HL-60 (cell line): ENCODE measurements at regions not wholly inside any gene's neighbourhood (a gene's known extent, or its start where the extent isn't known, plus 50 kb on each side); places are given as distances from the start of the nearest gene placed in this dataset.

Source experiments
- DNase-seq, 2 experiments: peaks; one replicate each; pipeline ENCODE4 v3.0.0-alpha.2; 2010 to 2020; ENCODE audit warnings: low read depth in 1 of 2, low spot score in 1 of 2
- H3K27ac ChIP-seq: fragments of 250-450 bp; sonication (Bioruptor Pico); replicated peaks from 2 replicates; pipeline ENCODE4 v1.5.1; 2020; ENCODE audit warnings: mild to moderate bottlenecking, moderate library complexity
- H3K27me3 ChIP-seq: fragments of 250-450 bp; sonication (Bioruptor Pico); 2 replicates; pipeline ENCODE4 v1.5.1; 2021; ENCODE audit warnings: mild to moderate bottlenecking, moderate library complexity; ENCODE audit not compliant: insufficient read depth, poor library complexity, severe bottlenecking
- H3K4me3 ChIP-seq: replicated peaks from 2 replicates; pipeline ENCODE4 v1.5.1; 2011; ENCODE audit warnings: mild to moderate bottlenecking, control low read depth, low read length; ENCODE audit not compliant: insufficient read depth
- GABPA ChIP-seq: IDR thresholded peaks from 2 replicates; pipeline ENCODE4 v1.6.1; 2012; ENCODE audit warnings: low read depth
- POLR2AphosphoS5 ChIP-seq: IDR thresholded peaks from 2 replicates; pipeline ENCODE4 v1.6.1; 2012; ENCODE audit warnings: low read depth
- SPI1 ChIP-seq: IDR thresholded peaks from 2 replicates; pipeline ENCODE4 v1.6.1; 2012; ENCODE audit warnings: low read depth, mild to moderate bottlenecking, borderline replicate concordance
- TF ChIP-seq, protein P1 (sequence below): IDR thresholded peaks from one replicate; pipeline ENCODE4 v1.5.1; 2011; ENCODE audit warnings: low read length, control low read depth, inconsistent platforms; ENCODE audit not compliant: insufficient read depth
- TF ChIP-seq, protein P2 (sequence below): IDR thresholded peaks from 2 replicates; pipeline ENCODE4 v1.6.1; 2012; ENCODE audit warnings: low read depth; ENCODE audit not compliant: insufficient replicate concordance

DNA sequence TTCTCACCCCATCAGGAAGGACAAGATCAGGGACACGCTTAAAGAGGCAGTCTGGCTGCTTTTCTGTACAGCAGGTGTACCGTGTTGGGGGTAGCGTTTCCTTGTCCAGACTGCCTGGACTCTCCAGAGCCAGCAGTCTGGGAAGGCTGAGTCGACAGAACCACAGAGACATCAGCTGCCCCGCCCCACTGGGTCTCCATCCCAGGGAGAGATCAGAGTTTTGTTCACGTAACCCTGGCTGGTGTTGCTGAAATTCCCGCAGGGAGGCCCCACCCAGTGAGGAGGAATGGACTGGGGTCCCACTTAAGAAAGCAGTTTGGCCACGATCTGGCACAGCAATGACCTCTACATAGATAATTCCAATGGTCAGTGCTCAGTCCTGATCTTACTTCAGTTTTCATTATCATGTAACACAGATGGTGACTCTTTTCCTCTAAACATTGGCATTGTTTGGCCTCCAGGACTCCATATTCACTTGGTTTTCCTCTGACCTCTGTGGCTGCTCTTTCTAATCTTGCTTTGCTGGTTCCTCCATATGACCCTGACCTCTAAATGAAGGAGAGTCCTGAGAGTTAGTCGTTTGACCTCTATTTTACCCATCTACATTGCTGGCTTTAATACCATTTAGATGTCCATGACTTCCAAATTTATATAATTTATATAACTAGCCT is 89.6 kb upstream of the LRRC55 start:
- TF ChIP-seq, protein P1, sequence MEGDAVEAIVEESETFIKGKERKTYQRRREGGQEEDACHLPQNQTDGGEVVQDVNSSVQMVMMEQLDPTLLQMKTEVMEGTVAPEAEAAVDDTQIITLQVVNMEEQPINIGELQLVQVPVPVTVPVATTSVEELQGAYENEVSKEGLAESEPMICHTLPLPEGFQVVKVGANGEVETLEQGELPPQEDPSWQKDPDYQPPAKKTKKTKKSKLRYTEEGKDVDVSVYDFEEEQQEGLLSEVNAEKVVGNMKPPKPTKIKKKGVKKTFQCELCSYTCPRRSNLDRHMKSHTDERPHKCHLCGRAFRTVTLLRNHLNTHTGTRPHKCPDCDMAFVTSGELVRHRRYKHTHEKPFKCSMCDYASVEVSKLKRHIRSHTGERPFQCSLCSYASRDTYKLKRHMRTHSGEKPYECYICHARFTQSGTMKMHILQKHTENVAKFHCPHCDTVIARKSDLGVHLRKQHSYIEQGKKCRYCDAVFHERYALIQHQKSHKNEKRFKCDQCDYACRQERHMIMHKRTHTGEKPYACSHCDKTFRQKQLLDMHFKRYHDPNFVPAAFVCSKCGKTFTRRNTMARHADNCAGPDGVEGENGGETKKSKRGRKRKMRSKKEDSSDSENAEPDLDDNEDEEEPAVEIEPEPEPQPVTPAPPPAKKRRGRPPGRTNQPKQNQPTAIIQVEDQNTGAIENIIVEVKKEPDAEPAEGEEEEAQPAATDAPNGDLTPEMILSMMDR, result no peak
- TF ChIP-seq, protein P2, sequence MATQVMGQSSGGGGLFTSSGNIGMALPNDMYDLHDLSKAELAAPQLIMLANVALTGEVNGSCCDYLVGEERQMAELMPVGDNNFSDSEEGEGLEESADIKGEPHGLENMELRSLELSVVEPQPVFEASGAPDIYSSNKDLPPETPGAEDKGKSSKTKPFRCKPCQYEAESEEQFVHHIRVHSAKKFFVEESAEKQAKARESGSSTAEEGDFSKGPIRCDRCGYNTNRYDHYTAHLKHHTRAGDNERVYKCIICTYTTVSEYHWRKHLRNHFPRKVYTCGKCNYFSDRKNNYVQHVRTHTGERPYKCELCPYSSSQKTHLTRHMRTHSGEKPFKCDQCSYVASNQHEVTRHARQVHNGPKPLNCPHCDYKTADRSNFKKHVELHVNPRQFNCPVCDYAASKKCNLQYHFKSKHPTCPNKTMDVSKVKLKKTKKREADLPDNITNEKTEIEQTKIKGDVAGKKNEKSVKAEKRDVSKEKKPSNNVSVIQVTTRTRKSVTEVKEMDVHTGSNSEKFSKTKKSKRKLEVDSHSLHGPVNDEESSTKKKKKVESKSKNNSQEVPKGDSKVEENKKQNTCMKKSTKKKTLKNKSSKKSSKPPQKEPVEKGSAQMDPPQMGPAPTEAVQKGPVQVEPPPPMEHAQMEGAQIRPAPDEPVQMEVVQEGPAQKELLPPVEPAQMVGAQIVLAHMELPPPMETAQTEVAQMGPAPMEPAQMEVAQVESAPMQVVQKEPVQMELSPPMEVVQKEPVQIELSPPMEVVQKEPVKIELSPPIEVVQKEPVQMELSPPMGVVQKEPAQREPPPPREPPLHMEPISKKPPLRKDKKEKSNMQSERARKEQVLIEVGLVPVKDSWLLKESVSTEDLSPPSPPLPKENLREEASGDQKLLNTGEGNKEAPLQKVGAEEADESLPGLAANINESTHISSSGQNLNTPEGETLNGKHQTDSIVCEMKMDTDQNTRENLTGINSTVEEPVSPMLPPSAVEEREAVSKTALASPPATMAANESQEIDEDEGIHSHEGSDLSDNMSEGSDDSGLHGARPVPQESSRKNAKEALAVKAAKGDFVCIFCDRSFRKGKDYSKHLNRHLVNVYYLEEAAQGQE, result no peak
- TF ChIP-seq GABPA (no peak), POLR2AphosphoS5 (no peak), SPI1 (no peak)
- H3K27ac ChIP-seq, result no peak overlapping the region
- H3K4me3 ChIP-seq, result no peak overlapping the region
- DNase-seq, result no peak
- peaks cover 8% of the 10 kb centered on the region for H3K27me3 ChIP-seq

DNA sequence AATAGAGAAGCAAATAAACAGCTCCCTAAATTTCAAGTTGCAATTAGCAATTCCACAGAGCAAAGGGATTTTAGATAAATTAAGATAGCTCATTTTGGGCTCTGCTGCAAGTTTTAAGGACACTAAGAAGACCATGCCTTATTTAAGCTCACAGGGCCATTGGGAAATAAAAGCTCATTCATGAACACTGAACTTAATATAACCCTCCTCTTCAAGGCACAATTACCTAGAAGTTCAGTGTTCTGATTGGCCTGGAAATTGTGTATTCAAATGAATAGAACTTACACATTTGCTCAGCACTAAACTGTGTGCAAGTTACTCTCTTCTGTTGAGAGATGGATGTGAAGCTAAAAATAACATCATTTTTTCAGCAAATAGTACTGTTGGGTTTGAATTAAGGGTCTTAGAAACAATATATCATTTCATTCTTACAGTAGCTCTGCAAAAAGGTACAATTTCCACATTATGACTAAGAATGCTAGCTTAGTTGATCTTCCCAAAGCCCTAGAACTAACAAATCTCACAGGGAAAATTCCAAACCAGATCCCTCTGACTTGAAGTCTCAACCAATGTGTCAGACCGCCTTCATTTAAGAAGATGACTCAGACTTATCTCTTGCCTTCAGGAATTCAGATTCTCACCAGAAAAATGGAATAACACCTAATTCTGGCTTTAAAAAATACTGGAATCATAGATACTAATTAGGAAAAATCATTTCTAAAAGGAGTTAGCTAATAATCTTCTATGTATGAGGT is 87.4 kb upstream of the LRRC55 start:
- Histone ChIP-seq H3K27ac (no peak overlapping the region), H3K4me3 (no peak overlapping the region), H3K27me3 (peaks cover 8% of the 10 kb centered on the region)
- no peak for TF ChIP-seq POLR2AphosphoS5
- TF ChIP-seq, protein P1, result no peak
- TF ChIP-seq, protein P2, result no peak
- no peak for TF ChIP-seq GABPA
- TF ChIP-seq SPI1, result no peak
- no peak for DNase-seq

DNA sequence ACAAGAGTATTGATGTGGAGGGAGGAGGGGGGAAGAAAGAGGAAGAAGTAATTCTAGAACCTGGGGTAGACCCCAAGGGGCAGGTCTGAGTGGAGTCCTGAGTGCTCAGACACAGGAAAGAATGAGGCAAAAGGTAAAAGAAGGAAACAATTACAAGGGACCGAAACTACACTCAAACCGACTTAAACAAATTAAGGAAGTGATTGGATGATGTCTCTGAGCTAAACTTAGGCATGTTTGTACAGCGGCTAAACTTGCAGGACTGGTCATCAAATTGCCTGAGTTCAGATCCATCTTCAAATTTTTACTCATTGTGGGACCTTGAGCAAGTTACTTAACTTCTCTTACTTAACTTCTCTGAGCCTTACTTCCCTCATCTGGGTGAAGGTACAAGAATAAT is 86.3 kb upstream of the LRRC55 start:
- Histone ChIP-seq H3K4me3 (no peak overlapping the region), H3K27ac (no peak overlapping the region), H3K27me3 (peaks cover 8% of the 10 kb centered on the region)
- DNase-seq, result no peak
- TF ChIP-seq POLR2AphosphoS5 (no peak), GABPA (no peak), SPI1 (no peak)
- TF ChIP-seq, protein P1, result no peak
- TF ChIP-seq, protein P2, result no peak
